HG03045 (cell line): ENCODE measurements at regions not wholly inside any gene's neighbourhood (a gene's known extent, or its start where the extent isn't known, plus 50 kb on each side); places are given as distances from the start of the nearest gene placed in this dataset.
"Not testable (repeated sequence)": the region's sequence is repeated elsewhere in the genome, so short reads cannot be mapped to it uniquely, and the experiment has no call there.

Experiments used
- ATAC-seq: cut with Tn5 transposase; IDR thresholded peaks from one replicate; pipeline ENCODE4 v1.9.1; 2021; ENCODE audit warnings: mild to moderate bottlenecking, moderate library complexity; ENCODE audit not compliant: unreplicated experiment

- no peak for ATAC-seq
These were observed 1303.7 kb upstream of the IGFBP7 start for GRCh38 chr4:58413849-58414248.

GRCh38 chr4:58411904-58412303 is 1301.7 kb upstream of the IGFBP7 start:
- ATAC-seq: no peak

GRCh38 chr4:58406762-58407161 is 1296.6 kb upstream of the IGFBP7 start:
- no peak for ATAC-seq

GRCh38 chr4:58368221-58368620 is 1258.0 kb upstream of the IGFBP7 start:
- no peak for ATAC-seq

- no peak for ATAC-seq
These were observed 1250.4 kb upstream of the IGFBP7 start for GRCh38 chr4:58360354-58361133.

- ATAC-seq: no peak
These were observed 1249.4 kb upstream of the IGFBP7 start for GRCh38 chr4:58359590-58359989.

- no peak for ATAC-seq
These were observed 1247.8 kb upstream of the IGFBP7 start for GRCh38 chr4:58357947-58358346.

- ATAC-seq: no peak
These were observed 1214.9 kb upstream of the IGFBP7 start for GRCh38 chr4:58325070-58325469.

GRCh38 chr4:58313444-58313843 is 1203.3 kb upstream of the IGFBP7 start:
- no peak for ATAC-seq

- ATAC-seq: no peak
These were observed 1193.3 kb upstream of the IGFBP7 start for GRCh38 chr4:58303456-58303855.

- ATAC-seq: no peak
These were observed 1191.3 kb upstream of the IGFBP7 start for GRCh38 chr4:58301376-58301999.

GRCh38 chr4:58286335-58286734 is 1176.2 kb upstream of the IGFBP7 start:
- ATAC-seq: no peak

- ATAC-seq: not testable (repeated sequence)
These were observed 1170.7 kb upstream of the IGFBP7 start for GRCh38 chr4:58280928-58281327.

- ATAC-seq: no peak
These were observed 1165.7 kb upstream of the IGFBP7 start for GRCh38 chr4:58275856-58276255.

- no peak for ATAC-seq
These were observed 1164.4 kb upstream of the IGFBP7 start for GRCh38 chr4:58274553-58274952.

- no peak for ATAC-seq
These were observed 1162.1 kb upstream of the IGFBP7 start for GRCh38 chr4:58272311-58272710.

GRCh38 chr4:58265734-58266133 is 1155.5 kb upstream of the IGFBP7 start:
- no peak for ATAC-seq

- ATAC-seq: no peak
These were observed 1151.3 kb upstream of the IGFBP7 start for GRCh38 chr4:58261526-58261925.

- ATAC-seq: no peak
These were observed 1144.1 kb upstream of the IGFBP7 start for GRCh38 chr4:58254291-58254690.

GRCh38 chr4:58252656-58253055 is 1142.5 kb upstream of the IGFBP7 start:
- no peak for ATAC-seq

- no peak for ATAC-seq
These were observed 1137.6 kb upstream of the IGFBP7 start for GRCh38 chr4:58247792-58248191.

GRCh38 chr4:58225460-58225859 is 1115.3 kb upstream of the IGFBP7 start:
- ATAC-seq: no peak

GRCh38 chr4:58219179-58219578 is 1109.0 kb upstream of the IGFBP7 start:
- ATAC-seq: no peak
